Osteoblast (primary cell): ENCODE measurements at regions not wholly inside any gene's neighbourhood (a gene's known extent, or its start where the extent isn't known, plus 50 kb on each side); places are given as distances from the start of the nearest gene placed in this dataset.

Experiments
- DNase-seq: peaks from one replicate; pipeline ENCODE4 v3.0.0; 2011; ENCODE audit warnings: low spot score, mixed read lengths; ENCODE audit not compliant: insufficient read length; ENCODE audit errors: missing footprints
- H2AFZ ChIP-seq: 2 replicates; pipeline ENCODE4 v1.6.0; 2011; ENCODE audit warnings: mild to moderate bottlenecking, low read length
- H3K27ac ChIP-seq: 2 replicates; pipeline ENCODE4 v1.5.1; 2011; ENCODE audit warnings: mild to moderate bottlenecking, low read depth, low read length, moderate library complexity
- H3K27me3 ChIP-seq: 2 replicates; pipeline ENCODE4 v1.6.0; 2012; ENCODE audit warnings: mild to moderate bottlenecking, control low read depth, inconsistent platforms, low read length, moderate library complexity; ENCODE audit not compliant: insufficient read depth
- H3K36me3 ChIP-seq: 2 replicates; pipeline ENCODE4 v1.5.1; 2011; ENCODE audit warnings: mild to moderate bottlenecking, low read length, control low read depth, moderate library complexity; ENCODE audit not compliant: insufficient read depth
- H3K4me1 ChIP-seq: 2 replicates; pipeline ENCODE4 v1.5.1; 2011; ENCODE audit warnings: mild to moderate bottlenecking, low read length, control low read depth, moderate library complexity; ENCODE audit not compliant: insufficient read depth
- H3K4me2 ChIP-seq: 2 replicates; pipeline ENCODE4 v1.6.0; 2011; ENCODE audit warnings: mild to moderate bottlenecking, low read length; ENCODE audit not compliant: insufficient read depth
- H3K4me3 ChIP-seq: fragments of 200-600 bp; sonication (generic); 3 replicates; pipeline ENCODE4 v1.5.1; 2012; ENCODE audit warnings: mild to moderate bottlenecking, low read length, inconsistent platforms; ENCODE audit not compliant: insufficient read depth
- H3K79me2 ChIP-seq: 2 replicates; pipeline ENCODE4 v1.6.0; 2012; ENCODE audit warnings: mild to moderate bottlenecking, low read length, control low read depth, inconsistent platforms; ENCODE audit not compliant: insufficient read depth
- H3K9me3 ChIP-seq: 2 replicates; pipeline ENCODE4 v1.5.1; 2011; ENCODE audit warnings: low read depth, low read length, control low read depth
- H4K20me1 ChIP-seq: 2 replicates; pipeline ENCODE4 v1.6.0; 2012; ENCODE audit warnings: mild to moderate bottlenecking, low read length, control low read depth; ENCODE audit not compliant: insufficient read depth
- CTCF ChIP-seq: IDR thresholded peaks from 2 replicates; pipeline ENCODE4 v1.5.1; 2011; ENCODE audit warnings: mild to moderate bottlenecking, low read depth, low read length, moderate library complexity; ENCODE audit errors: extremely low read depth

DNA sequence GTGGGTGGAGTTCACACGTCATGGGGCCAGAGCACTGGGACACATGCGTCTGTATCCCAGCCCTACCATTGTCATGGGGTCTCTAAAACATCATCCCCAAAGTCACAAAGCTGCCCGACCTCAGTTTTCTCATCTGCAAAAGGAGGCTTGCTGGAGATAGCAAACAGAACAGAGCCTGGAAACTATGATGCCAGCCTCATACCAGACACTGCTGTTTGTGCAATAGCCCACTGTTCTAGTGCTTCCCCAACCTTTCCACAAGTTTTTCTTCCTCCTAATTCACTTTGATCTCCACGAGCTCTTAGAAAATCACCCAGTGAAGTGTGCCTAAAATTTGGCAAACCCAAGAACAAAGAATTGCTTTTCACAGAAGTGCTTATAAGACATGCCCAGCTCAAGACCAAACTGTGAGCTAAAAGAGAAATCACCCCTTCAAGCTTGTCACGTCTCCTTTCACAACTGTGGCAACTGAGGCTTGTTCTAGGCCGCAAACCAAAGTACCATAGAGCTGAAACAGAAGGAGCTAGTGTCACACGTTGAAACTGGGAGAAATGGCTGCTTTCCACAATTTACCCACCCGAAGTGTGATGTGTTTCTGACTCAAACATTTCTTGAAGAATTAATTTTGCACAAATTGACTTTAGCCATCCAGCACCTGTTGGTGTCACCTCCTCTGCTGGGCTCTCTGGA is 162.7 kb upstream of the ID2 start:
- Histone ChIP-seq H2AFZ (no peak overlapping the region), H3K4me1 (no peaks in the 10 kb centered on the region), H3K36me3 (no peaks in the 10 kb centered on the region), H3K9me3 (no peaks in the 10 kb centered on the region), H3K27me3 (peaks cover 18% of the 10 kb centered on the region), H4K20me1 (no peaks in the 10 kb centered on the region), H3K4me2 (no peak overlapping the region), H3K79me2 (no peaks in the 10 kb centered on the region), H3K27ac (no peak overlapping the region), H3K4me3 (no peak overlapping the region)
- TF ChIP-seq CTCF: no peak
- DNase-seq: peak; percentile 68

- H3K79me2 ChIP-seq: no peaks in the 10 kb centered on the region
- peaks cover 3% of the 10 kb centered on the region for H3K4me1 ChIP-seq
- H3K4me2 ChIP-seq: no peak overlapping the region
- H3K27ac ChIP-seq: no peak overlapping the region
- H4K20me1 ChIP-seq: no peaks in the 10 kb centered on the region
- H3K4me3 ChIP-seq: no peak overlapping the region
- no peak for TF ChIP-seq CTCF
- H3K36me3 ChIP-seq: no peaks in the 10 kb centered on the region
- H3K27me3 ChIP-seq: peaks cover 17% of the 10 kb centered on the region
- H3K9me3 ChIP-seq: no peaks in the 10 kb centered on the region
- no peak overlapping the region for H2AFZ ChIP-seq
- DNase-seq: no peak
These were observed 161.0 kb upstream of the ID2 start for GRCh38 chr2:8520791-8521344.

DNA sequence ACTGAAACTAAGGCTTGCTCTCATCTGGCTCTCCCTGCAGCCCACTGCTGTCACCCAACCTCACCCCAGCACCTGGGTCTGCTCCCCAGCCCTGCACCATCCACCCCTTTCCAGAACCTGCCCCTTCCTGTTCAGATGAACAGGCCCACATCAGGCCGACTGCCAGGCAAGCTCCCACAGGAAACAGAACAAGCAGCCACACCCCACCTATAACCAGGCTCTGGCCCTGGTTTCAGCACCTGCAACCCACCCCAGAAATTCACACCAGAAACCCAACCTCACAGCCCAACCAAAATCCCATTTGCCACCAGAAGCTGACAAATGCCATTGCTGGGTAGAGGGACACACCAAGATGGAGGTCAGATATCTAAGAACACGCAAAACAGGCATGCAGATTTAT is 159.2 kb upstream of the ID2 start:
- H3K4me3 ChIP-seq: no peak overlapping the region
- H3K79me2 ChIP-seq: no peaks in the 10 kb centered on the region
- H3K27ac ChIP-seq: no peak overlapping the region
- H3K9me3 ChIP-seq: no peaks in the 10 kb centered on the region
- no peaks in the 10 kb centered on the region for H4K20me1 ChIP-seq
- no peak for TF ChIP-seq CTCF
- H2AFZ ChIP-seq: no peak overlapping the region
- no peak overlapping the region for H3K4me2 ChIP-seq
- no peak for DNase-seq
- peaks cover 18% of the 10 kb centered on the region for H3K27me3 ChIP-seq
- H3K4me1 ChIP-seq: peaks cover 5% of the 10 kb centered on the region
- no peaks in the 10 kb centered on the region for H3K36me3 ChIP-seq

GRCh38 chr2:8524388-8524787 is 157.5 kb upstream of the ID2 start:
- Histone ChIP-seq H3K4me3 (no peak overlapping the region), H4K20me1 (no peaks in the 10 kb centered on the region), H3K36me3 (no peaks in the 10 kb centered on the region), H3K9me3 (no peaks in the 10 kb centered on the region), H2AFZ (no peak overlapping the region), H3K27me3 (peaks cover 18% of the 10 kb centered on the region), H3K4me2 (no peak overlapping the region), H3K79me2 (no peaks in the 10 kb centered on the region), H3K27ac (no peak overlapping the region), H3K4me1 (peaks cover 5% of the 10 kb centered on the region)
- no peak for TF ChIP-seq CTCF
- no peak for DNase-seq
